ENCODE measurements at regions not wholly inside any gene's neighbourhood (a gene's known extent, or its start where the extent isn't known, plus 50 kb on each side); places are given as distances from the start of the nearest gene placed in this dataset.

- DNase-seq = no peak
Measured at GRCh38 chr2:238727585-238728329, 120.1 kb upstream of the TWIST2 start.

DNA sequence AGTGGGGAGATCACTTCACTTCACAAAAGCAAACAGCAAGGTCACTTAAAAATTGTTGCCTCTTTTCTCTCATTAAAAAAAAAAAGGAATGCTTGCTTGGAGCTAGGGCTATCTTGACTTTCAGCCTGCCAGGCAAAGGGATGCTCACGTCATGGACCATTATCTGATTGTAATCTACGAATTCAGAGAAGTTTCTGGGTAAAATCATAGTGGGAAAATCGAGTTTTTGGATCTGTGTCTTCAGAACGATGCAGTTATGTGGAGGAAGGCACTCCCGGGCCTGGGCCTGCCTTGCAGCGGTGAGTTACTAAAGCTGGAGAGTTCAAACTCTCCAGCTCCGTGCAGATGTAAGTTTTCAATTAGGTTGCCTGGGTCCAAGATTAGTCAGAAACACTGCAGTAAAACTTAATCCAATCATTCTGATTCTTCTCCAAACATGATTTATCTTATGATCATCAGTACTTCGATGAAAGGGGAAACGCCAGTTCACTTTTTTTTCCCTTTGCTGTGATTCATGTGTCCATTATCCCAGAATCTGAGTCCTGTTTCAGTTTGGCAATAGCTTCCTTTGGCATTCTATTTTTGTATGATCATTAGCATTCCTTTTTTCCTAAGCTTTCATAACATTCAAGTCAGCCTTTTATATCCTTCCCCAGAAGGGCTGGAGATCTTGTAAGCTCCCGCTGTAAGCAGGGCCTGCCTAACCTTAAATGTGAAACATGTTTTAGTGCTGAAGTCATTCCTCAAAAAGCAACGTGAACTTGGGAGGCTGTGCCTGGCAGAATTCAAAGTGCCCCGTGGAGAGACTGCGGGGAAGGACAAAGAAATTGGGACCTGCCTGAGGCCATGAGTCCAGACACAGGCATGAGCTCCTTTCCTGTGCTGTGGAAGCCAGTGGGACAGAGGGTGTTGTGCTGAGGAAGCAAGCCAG is 119.3 kb upstream of the TWIST2 start:
- DNase-seq = no peak

DNA sequence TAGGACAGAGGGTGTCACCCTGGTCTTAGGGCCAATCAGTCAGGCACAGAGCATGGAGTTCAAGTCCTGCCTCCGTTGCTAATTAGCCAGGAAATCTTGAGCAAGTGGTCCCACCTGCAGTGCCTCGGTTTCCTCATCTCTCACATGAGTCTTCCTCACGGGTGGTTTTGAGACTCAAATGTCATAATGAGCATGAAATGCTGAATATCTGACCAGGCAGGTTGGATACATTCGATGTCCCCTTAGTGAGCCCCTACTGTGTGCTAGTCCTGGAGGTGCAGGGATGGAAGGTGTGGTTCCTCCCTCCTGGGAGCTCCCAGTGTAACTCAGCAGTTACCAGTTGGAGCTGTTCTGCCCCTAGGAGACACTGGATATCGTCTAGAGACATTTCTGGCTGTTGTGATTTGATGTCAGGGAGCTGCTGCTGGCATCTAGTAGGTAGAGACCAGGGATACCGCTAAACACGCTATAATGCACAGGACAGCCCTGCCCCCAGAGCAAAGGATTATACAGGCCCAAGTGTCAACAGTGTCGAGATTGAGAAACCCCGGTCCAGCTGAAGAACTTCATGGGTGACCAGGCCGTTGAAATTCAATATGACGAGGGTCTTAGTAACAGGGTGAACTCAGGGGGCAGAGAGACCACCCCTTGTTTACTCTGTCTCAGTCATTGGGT is 118.5 kb upstream of the TWIST2 start:
- DNase-seq = no peak

- DNase-seq = no peak
Measured at GRCh38 chr2:238730001-238730669, 117.8 kb upstream of the TWIST2 start.

DNA sequence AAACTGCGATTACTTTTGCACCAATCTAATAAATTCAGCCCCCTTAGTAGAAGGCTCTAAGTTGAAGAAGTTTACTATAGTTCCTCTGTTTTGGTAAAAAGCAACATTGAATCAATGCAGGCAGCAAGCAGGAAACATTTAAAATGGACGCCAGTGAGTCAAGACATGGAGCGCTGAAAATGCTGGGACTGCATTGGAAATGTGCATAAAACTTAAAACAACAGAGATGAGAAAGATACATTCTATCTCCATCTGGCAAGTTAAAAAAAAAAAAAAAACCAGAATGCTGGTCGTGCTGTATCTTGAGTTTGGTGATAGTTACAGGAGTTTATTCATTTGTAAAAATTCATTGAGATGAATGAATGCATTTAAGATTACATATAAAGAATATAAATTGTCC is 117.0 kb upstream of the TWIST2 start:
- no peak for DNase-seq

DNA sequence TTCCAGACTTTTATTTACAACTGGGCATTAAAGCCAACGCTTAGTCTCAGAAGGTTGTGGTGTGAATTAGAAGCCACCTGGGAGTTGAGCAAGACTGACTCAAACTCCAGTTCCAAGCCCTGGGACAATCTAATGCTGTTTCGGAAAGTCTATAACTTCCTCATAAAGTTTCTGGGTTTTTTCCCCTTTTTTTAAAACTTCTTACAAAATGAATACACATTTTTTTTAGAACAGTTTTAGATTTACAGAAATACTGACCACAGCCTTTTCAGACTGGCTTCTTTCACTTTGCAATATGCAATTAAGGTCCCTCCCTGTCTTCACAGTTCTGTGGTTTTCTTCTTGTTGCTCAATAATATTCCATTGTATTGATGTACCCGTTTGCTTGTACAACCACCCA is 115.9 kb upstream of the TWIST2 start:
- no peak for DNase-seq

DNA sequence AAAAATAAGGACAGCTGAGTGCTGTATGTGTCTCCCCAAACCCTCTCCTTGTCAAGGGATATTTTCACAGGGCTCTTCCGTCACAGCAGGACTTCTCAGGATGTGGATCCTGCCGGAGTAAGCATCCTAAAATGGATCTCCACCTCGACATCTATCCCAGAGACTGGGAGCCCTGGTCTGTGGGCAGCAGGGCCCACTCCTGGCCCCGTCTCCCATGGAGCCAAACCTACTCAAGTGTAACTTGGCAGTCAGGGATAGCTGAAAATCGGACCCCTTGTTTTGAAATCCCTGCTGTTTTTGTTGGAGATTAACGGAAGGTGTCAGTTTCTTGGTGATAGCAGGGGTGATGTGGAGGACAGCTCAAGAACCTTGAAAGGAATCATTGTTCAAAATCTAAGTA is 109.0 kb upstream of the TWIST2 start:
- no peak for DNase-seq

- DNase-seq = no peak
Measured at GRCh38 chr2:238739668-238740067, 108.2 kb upstream of the TWIST2 start.

- DNase-seq = no peak
Measured at GRCh38 chr2:238741277-238741676, 106.6 kb upstream of the TWIST2 start.

- DNase-seq = no peak
Measured at GRCh38 chr2:238742066-238742465, 105.8 kb upstream of the TWIST2 start.

DNA sequence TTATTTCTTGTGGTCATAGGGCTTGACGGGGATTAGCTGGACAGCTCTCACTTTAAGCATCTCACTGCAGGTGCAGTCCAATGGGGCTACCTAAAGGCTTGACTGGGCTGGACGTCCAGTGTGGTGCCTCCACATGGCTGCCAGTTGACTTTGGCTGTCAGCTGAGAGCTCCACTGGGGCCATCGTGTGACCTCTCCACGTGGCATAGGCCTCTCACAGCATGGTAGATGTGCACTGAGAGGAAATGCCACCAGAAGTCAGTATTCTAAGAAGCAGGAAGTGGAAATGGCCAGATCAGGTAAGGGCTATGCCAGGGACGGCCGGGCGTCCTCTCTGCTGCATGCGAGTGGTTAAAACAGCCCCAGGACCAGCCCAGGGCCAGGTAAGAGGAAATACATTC is 105.2 kb upstream of the TWIST2 start:
- DNase-seq = no peak

GRCh38 chr2:238743243-238744065 is 104.4 kb upstream of the TWIST2 start:
- DNase-seq = no peak

DNA sequence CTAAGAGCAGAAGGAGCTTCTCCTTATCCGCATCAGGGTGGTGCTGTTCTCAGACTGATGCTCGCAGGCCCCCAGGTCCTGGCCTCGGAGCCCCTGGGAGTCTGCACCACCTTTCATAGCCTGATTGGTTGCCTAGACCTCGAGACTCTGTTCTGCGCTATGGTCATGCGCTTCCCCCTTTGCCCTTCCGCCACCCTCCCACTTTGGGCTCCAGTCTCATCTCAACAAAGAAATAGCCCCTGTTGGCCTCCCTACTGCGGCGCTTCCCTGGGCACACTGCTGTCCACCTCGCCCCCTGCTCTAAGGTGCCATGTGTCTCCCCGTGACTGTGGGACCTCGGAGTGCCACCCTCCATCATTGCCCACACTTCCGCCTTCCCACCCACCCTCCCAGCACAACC is 102.9 kb upstream of the TWIST2 start:
- DNase-seq = no peak

DNA sequence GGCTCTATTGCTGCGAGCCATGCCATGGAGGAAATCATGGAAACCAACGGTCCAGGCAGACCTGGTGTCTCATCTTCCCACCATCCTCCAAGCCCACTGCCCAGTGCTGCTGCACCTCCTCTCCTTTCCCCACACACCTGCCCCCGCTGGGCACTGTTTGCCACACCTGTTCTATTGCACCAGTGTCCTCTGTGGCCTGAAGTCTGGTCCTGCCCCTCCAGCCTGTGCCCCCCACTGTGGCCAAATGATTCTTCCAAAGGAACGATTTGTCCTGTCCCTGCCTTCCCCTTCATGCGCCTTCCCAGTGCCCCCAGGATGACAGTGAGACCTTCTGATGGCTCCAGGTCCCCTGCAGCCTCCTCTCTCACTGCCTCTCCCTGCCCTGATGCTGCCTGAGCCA is 101.9 kb upstream of the TWIST2 start:
- no peak for DNase-seq

DNA sequence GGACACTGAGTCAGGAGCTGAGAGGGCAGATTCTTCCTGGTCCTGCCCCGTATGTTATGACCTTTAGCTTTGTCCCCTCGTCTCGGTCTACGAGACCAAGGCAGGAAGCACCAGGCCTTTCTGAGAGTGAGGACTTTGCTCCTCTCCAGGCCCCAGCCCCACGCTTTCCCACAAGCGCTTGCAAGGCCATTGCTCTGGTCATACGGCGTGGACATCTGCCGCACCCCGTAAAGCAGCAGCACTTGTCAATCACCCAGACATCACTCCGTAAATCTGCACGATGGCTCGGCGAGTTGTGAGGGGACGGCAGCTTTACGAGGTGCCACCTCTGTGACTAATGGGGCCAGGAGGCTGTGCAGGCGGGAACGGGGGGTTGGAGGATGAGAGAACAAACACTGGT is 100.8 kb upstream of the TWIST2 start:
- DNase-seq = no peak

- no peak for DNase-seq
Measured at GRCh38 chr2:238747557-238747956, 100.3 kb upstream of the TWIST2 start.

DNA sequence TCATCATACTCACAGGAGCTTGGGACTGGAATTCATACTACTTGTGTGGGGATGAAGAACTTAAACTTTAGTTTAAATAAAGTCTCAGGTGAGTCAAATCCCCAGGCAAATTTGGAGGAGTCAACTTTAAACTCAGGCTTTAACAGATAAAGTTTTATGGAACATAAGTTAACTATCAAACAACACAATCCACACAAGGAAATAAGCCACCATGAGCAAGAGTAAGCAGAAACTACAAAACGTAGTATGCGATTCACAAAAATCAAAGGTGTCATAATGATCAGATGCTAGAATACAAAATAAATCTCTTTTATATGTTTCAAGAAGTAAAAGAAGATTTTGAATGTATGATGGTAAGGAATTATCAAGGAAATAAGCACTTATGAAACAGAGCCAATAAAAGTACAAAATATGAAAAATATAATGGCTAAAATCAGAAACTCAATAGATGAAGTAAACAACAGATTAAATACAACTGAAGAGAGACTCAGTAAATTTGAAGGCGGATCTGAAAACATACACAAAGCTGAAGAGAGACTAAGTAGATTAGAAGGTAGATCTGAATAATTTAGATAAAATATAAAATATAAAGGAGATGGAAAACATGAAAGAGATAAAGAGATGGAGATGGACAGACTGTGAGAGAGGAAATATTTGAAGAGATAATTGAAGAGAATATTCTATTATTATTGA is 97.5 kb upstream of the TWIST2 start:
- DNase-seq = no peak

- DNase-seq = no peak
Measured at GRCh38 chr2:238754259-238754658, 93.6 kb upstream of the TWIST2 start.

- no peak for DNase-seq
Measured at GRCh38 chr2:238761868-238762267, 86.0 kb upstream of the TWIST2 start.

GRCh38 chr2:238763471-238763995 is 84.4 kb upstream of the TWIST2 start:
- DNase-seq = no peak

DNA sequence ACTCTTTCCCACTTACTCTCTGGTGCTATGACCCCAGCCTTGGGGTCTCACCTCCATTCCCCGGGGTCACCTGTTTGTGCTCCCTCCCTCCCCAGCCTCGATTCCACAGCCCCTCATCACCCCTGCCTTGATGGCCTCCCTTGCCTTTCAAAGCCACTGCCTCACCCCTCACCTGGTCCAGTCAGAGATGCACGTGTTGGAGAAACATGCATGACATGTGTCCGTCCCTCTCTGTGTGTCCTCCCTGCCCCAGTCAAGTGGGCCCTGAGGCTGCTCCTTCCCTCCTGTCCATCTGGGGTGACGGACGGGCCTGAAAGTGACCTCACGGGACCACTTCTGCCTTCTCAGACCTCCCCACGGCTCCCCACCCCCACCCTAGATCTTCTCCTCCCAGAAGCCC is 82.3 kb upstream of the TWIST2 start:
- DNase-seq = no peak

All from DMS79 treated with DMSO at 0.1 percent for 48 hours (cell line).